NCI-H2107 (cell line): ENCODE measurements at regions not wholly inside any gene's neighbourhood (a gene's known extent, or its start where the extent isn't known, plus 50 kb on each side); places are given as distances from the start of the nearest gene placed in this dataset.
"Not testable (repeated sequence)": the region's sequence is repeated elsewhere in the genome, so short reads cannot be mapped to it uniquely, and the experiment has no call there.

Source experiments
- DNase-seq: peaks from one replicate; lab custom pipeline; 2025; lab: John Stamatoyannopoulos, UW

DNA sequence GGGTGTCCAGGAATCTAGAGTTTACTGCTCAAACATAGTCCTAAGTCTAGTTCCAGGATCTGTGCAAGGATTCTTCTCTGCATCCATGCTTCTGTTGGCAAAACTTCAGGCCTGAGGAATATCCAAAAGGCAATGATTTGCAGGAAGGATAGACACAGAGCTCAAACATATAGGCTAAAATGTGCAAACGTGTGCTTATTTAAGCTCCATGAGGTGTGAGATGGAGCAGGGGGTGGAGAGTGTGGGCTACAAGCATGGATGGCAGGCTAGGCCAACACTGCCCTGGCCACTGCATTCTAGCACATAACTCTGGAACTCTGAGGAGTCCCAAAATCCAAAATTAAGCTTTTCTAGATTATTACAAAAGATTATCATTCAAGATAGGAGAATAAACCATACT, 301.1 kb downstream of the PAX3 start:
- DNase-seq = no peak

GRCh38 chr2:221997100-221997499, 301.7 kb downstream of the PAX3 start:
- DNase-seq = no peak

DNA sequence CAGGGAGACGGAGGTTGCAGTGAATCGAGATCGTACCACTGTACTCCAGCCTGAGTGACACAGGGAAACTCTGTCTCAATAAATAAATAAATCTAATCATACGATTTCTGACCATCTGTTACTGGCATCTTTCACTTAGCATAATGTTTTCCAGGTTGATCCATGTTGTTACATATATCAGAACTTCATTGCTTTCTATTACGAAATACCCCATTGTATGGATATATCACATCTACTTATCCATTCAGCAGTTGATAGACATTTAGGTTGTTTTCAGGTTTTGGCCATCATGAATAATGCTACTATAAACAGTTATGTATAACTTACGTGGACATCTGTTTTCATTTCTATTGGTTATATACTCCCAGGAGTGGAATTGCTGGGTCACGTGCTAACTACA, 303.9 kb downstream of the PAX3 start:
- no peak for DNase-seq

- DNase-seq = not testable (repeated sequence)
Measured at GRCh38 chr2:221984376-221984775, 314.4 kb downstream of the PAX3 start.

DNA sequence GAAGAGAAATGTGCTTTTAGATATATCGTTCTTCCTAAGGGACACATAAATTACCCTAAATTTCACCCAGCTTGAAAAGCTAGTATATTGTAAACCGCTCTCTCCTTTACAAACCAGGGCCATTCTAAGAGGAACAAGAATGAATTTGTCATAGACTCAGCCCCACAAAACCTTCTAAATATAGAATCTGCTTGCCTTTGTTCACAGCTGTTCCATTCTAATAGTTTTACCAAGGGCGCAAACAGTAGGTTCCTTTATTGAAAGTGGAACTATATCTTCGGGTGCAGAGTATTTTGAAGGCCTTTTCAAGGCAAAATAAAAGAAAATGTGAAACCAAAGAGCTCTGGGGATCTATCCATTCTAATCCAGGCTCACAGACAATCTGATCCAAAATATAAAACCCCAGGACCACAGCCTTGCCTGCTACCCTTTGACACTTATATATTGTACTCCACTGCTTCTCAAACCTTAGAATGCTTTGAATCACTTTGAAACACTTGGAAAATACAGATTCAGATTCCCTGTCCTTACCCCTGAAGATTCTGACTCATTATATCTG, 316.8 kb downstream of the PAX3 start:
- DNase-seq = no peak

DNA sequence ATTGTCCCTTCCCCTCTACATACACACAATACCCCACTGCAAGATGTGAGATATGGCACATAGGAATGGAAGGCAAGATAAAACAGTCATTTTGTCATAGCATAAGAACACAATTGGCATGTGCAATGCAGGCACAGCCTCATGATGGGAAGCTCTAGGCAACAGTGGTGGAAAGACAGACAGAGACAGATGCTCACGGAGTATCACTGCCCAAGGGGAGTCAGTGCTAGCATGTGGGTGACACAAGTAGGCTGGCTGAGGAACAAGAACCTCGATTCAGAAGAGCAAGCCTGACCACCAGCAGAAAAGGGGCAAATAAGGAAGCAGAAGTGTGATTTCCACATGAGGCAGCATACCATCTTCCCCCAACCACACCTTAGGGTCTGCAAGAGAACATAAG, 323.6 kb downstream of the PAX3 start:
- DNase-seq = no peak

DNA sequence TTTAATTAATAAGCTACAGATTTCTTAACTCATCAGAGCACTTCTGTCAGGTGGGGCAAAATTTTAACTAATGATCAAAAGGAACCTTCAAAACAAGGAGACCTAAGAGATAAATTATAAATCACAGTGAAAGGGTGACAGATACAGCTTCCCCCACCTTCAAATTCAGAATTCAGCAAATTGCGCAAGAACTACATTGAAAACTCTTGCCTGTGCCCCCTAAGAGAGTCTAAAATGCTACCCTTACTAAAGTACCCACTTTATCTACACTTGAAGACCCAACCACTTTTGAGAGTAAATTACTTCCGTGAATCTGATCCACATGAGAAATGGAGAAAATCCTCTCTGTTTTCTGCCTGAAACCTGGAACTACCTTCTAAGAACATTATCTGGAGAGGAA, 324.9 kb downstream of the PAX3 start:
- no peak for DNase-seq

- DNase-seq = no peak
Measured at GRCh38 chr2:221973502-221973901, 325.3 kb downstream of the PAX3 start.

GRCh38 chr2:221972813-221973478, 325.9 kb downstream of the PAX3 start:
- DNase-seq = no peak

DNA sequence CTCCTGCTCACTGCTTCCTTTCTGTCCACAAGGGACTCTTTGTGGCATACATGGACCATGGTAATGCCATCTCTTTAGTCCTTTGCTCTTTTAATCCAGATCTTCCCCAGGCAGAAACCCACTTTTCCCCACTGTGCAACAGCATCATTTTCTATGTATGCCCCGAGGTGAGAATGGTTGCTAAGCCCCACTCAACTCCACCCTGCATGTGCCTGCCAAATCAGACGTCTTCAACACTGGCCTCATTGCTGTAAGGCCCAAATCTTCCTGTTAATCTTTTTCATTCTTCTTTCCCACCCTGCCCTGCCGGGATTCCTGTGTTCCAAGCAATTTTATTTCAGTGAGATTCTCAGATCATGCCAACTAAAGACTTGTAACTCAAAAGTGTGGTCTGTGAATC, 328.4 kb downstream of the PAX3 start:
- no peak for DNase-seq

DNA sequence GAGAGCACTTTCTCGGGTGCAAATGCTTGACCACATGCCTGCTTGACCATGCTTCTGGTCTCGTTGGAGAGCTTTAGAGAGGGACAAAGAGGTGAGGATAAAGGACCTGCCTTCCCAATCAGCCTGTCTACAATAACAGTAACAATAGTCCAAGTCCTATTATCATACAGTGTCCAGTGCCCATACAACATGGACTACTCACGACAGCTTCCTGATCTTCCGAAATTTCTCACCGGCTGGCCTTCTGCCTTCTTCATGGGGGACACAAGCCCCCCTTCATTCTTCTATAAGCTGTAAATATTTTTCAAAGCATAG, 329.0 kb downstream of the PAX3 start:
- no peak for DNase-seq

DNA sequence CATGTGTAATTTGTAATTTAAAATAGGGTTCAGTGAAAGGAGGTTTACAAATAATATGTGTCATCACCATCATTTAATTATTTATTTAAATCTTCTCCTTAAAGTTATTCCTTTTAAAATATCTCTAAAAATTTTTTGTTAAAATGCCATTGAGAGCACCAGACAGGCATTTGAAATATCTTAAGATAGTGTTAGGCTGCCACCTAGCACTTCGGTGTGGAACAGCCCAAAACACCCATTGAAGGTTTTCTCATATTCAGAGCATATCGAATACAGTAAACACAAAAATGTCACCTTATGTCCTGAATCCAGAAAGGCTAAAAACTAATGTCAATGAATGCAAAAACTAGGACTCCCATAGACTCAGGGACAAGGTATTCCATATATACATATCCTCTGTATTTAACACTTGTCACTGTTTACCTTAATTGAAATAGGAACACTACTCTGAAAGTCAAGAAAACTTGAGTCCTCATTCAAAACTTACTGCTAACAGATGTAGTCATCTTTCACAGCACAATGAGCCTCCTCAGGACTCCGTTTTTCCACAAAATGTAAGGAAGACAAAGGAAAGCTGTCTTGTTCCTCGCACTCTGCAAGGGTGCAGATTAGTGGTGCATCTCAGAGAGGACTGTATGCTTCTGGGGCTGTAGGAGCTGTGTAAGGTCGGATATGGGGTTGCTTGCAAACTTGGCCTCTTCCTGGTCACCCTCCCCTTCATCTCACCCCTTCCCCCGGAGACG, 329.5 kb downstream of the PAX3 start:
- DNase-seq = peak; percentile 21

DNA sequence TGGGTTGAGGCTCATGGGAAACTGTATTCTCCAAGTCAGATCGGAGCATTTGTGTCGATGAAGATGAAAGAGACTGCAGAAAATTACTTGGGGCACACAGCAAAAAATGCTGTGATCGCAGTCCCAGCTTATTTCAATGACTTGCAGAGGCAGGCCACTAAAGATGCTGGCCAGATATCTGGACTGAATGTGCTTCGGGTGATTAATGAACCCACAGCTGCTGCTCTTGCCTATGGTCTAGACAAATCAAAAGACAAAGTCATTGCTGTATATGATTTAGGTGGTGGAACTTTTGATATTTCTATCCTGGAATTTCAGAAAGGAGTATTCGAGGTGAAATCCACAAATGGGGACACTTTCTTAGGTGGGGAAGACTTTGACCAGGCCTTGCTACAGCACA, 336.6 kb downstream of the PAX3 start:
- no peak for DNase-seq

DNA sequence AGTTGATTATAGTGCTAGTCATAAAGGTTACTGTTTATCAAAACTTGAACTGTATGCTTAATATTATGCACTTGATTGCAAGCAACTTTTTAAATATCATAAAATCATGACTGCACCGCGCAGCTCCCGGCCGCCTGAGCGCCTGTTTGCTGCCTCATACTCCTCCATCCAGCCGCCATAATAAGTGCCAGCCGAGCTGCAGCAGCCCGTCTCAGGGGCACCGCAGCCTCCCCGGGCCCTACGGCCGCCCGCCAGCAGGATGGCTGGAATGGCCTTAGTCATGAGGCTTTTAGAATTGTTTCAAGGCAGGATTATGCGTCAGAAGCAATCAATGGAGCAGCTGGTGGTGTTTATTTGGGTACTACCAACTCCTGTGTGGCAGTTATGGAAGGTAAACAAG, 337.2 kb downstream of the PAX3 start:
- DNase-seq = no peak

DNA sequence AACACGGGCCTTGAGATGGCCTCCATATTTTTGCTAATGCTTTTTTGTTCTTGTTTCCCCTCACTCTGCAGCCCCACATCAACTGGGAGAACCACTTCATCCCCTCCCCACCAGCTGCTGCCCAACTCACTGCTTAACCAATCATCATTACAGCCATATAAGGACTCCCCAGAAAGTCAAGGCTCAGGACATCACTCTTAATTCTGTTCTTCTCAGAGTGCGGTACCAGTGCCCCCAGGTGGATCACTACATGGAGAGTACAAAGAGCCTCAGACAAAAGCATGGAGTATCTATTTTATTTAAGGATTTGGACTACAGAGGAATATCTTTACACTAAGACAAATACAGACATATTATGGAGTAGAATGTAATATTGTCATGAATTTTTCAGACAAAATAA, 340.6 kb downstream of the PAX3 start:
- DNase-seq = no peak

DNA sequence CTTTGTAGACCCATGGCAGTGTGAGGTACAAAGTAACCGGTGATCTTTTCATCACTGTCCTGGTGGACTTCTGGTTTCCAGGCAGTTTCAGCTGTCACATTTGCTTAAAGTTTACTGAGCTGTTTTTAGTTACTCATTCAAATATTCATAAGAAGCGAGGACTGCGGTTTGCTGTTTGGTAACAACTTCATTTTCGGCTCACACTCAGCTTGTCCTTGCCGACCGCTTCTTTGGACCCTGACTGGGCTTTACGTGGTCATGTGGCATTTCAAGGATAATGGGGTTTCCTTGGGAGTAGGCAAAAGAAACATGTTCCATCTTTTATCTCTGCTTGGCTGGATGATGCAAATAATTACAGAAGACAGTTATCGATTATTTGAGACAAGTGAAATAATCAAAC, 350.7 kb downstream of the PAX3 start:
- DNase-seq = no peak

- DNase-seq = not testable (repeated sequence)
Measured at GRCh38 chr2:221944452-221944851, 354.3 kb downstream of the PAX3 start.

DNA sequence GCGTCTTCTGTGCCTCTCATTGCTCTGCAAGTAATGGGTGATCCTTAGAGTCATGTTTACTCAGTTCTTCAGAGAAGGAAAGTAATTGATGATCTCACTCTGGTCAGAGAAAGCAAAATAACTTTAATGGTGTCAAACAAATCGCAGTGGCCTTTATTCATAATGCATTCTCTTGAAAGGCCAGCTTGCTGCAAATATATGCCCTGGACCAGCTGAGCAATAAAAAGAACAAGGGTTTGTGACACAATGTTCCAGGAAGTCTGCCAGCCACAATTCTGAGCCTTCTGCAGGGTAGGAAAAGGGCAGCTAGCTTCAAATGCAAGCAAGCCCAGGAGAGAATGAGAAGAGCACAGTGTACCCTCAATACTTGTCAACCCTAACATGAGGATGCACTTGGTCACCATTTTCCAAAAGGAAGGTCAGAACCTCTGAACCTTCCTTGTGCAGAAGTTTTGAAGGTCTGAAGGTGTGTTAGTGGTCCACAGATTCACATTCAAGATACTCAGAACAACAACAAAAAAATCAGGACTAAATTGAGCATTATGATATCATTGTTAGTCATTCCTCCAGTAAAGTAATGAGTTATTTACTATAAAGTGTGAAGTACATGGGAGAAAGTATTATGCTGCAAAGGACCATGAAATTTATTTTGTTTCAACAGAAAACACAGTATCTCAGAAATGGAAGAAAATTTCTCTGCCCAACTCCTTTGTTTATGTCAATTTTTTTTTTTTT, 355.6 kb downstream of the PAX3 start:
- DNase-seq = no peak

GRCh38 chr2:221931251-221931991, 359.3 kb upstream of the EPHA4 start:
- DNase-seq = no peak

- no peak for DNase-seq
Measured at GRCh38 chr2:221929259-221929658, 357.2 kb upstream of the EPHA4 start.

DNA sequence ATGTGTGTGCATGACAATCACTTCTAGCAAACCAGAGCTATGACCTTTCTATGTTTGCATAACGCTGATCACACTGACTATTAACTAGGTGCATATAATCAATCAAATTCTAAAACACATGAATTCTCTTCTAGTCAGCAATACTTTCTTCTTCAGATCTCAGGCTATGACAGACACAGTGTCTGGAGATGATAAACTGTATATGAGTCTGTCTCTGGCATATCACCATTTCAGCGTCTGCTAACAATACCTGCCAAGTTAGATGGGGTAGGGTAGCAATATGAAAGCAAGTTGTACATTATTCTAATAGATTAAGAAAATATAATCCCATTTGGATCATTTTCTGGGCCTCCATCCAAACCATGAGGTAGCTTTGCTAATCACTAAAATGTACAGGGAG, 354.2 kb upstream of the EPHA4 start:
- DNase-seq = no peak

DNA sequence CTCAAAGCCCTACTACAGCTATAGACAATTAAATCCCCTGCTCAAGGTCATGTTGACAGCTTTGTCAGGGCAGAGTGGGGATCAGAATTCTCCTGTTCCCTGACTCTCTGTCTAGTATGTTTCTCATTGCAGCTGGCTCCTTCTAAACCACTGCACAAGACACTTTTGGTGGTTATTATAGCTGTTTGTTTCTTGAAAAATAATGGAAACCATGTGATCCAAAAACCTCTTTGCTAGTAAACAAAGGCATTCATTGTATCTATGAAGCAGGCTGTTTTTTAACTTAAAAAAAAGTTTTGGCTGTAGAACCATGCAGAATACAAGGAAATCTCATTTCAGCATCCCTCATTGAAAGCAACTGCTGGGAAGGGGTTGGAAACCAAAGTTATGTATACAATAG, 352.5 kb upstream of the EPHA4 start:
- no peak for DNase-seq
